GM19324 (cell line): ENCODE measurements at regions not wholly inside any gene's neighbourhood (a gene's known extent, or its start where the extent isn't known, plus 50 kb on each side); places are given as distances from the start of the nearest gene placed in this dataset.

Experiments
- ATAC-seq: cut with Tn5 transposase; IDR thresholded peaks from one replicate; pipeline ENCODE4 v1.9.1; 2021; ENCODE audit warnings: mild to moderate bottlenecking, moderate library complexity; ENCODE audit not compliant: unreplicated experiment, low FRiP score

DNA sequence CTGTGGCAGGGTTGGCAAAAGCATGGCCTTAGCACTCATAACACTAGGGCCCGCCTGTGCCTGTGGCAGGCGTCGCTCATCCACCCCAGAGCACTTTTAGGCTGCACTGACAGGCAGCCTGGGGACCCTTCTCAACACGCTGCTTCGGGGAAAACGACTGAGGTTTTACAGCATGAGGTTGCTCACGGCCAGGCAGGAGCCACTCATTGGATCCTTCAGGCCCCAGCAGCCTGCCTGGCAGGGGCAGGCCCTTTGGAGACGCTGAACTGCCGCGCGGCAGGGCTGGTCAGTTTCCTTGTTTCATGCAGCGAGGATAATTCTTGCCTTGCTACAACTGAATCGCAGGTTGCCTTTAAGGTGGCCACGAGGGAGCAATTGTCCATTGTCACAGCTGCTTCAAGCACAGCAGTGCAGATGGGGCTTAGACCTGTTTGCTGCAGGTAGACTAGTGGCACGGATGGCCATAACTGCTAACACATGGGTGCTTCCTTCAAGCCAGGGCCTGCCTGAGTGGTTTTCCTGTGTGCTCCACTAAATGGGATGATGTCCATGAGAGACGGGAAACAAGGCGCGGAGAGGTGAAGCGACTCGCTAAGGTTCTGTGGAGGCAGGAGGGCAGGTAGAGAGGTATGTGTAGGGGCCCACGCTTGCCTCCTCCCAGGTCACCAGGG, 49.9 kb upstream of the HS6ST1 start:
- no peak for ATAC-seq

DNA sequence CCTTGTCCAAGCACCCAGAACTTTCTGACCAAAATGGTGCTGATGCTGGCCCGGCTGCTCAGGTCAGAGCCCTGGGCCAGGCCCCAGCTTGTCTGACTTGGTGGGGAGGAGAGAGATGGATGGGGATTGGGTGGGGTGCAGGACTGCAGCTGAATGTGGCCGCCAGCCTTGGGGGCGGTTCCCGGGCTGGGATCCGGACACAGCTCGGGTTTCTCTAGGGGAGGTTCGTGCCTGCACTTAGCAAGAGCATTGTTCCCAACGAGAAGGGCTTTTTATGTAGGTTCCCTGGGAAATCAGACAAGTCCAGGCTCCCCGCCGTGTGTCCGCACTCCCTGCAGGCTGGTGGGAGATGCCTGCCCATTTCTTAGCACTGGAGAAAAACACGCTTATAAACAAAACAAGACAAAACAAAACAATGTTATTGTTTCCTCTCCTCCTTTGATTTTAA, 50.5 kb upstream of the HS6ST1 start:
- no peak for ATAC-seq

DNA sequence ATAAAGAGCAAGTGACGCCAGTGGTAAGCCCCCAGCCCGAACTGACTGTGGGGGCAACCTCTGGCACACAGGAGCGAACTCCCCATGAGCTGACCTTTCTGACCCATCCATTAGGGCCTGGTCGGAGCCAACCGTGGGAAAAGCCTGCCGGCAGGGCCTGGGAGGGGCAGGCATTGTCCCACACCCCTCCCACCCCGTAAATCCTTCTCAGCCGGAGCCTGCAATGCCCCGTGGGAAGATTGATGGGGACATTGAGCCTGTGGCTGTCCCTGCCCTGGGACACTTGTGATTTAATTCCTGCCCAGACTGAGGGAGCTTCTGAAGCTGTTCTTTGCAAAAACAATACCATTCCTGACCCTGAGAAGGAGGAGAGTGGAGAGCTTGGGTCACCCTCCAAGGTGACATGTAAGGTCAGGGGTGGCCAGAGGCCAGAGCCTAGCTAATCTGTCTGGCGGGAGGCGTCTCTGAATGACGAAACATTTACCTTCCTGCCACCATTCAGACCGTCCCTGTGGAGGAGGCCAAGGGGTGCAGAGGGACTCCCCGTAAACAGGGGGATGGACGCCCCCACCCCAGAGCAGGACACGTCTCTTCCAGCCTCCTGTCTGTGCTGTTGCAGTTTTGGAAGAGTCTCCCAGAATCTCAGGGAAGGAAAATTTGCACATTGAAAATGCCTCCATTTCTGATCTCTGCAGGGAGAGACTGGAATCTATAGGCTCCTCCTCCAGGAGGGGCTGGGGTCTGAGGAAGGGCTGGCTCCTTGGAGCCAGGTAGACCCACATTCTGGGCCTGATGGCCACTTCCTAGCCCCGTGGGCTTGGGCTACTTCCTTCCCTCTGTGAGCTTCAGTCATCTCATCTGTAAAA, 51.2 kb upstream of the HS6ST1 start:
- no peak for ATAC-seq

DNA sequence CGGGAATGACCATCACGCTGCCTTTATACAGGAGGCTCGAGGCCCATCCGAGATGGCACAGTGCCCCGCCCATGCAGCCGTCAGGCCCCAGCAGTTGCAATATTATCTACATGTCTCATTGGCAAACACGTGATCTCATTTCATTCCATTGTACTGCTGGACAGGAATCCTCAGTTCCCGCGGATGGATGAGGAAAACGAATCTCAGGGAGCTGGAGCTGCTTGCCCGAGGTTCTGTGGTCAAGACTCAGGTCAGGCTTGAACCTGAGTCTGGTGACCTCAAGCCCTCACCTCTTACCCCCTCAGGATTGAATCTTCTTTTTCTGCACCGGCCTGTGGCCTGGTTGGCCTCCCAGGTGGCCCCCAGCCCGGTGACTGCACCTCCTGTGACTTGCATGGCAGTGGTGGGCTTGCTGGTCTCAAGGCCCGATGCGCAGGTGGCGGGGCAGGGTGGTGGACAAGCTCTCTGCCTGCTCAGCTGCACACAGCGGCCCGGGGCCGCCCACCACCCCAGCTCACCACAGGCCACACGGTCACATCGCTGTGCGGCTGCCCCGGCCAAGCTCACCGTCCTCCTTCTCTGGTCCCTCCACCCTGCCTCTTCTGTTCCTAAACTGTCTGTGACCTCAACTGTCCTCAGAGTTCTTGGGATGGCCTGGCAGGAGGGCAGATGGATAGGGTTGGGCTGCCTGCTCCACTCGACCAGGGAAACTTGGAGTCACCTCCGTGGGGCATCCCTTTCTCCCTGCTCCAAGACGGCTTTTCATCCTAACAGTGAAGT, 52.0 kb upstream of the HS6ST1 start:
- no peak for ATAC-seq

DNA sequence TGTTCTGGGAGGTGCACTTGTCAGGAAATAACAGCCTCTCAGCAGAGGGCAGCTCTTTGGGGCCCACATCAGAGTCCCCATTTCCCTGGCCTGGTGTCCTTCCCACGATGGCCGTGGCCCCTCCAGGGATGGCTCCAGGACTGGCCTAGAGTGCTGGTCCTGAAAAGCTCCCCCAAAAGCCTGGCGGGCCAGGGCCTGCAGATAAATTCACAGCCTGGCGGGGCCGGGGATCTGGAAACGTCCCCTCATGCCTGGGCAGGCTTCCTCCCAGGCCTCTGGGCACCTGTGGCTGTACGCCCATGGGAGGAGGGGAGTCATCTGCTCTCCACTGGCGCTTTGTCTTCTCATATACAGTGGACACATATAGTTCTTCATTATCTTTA, 52.6 kb upstream of the HS6ST1 start:
- no peak for ATAC-seq

GRCh38 chr2:128371648-128372345, 53.1 kb upstream of the HS6ST1 start:
- peak; percentile 56 for ATAC-seq

- ATAC-seq, result no peak
Measured at GRCh38 chr2:128372621-128373341, 54.1 kb upstream of the HS6ST1 start.

DNA sequence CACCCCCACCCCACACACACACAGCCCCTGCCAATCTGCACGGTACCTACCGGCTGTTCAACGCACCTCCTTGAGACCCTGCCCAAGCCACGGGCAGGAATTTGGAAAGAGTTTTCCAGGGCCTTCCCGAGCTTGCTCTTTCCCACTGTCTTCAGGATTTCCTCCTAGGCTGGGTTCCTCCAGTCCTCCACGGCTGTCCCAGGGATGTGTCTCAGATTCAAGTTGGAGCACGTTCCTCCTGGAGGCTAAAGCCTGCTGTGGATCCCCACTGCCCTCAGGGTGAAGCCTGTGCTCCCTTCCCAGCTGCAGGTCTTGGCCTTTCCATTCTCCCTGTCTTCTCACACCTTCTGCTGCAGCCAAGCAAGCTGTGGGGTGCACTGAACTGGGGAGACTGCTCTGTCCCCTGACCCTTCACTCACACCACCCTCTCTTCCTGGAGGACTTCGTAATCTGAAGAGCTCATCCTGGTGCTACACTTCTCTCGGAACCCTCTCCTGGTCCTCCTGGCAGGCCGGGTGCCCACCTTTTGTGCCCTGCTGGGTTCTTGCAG, 54.9 kb upstream of the HS6ST1 start:
- no peak for ATAC-seq

GRCh38 chr2:128374001-128374710, 55.5 kb upstream of the HS6ST1 start:
- no peak for ATAC-seq

DNA sequence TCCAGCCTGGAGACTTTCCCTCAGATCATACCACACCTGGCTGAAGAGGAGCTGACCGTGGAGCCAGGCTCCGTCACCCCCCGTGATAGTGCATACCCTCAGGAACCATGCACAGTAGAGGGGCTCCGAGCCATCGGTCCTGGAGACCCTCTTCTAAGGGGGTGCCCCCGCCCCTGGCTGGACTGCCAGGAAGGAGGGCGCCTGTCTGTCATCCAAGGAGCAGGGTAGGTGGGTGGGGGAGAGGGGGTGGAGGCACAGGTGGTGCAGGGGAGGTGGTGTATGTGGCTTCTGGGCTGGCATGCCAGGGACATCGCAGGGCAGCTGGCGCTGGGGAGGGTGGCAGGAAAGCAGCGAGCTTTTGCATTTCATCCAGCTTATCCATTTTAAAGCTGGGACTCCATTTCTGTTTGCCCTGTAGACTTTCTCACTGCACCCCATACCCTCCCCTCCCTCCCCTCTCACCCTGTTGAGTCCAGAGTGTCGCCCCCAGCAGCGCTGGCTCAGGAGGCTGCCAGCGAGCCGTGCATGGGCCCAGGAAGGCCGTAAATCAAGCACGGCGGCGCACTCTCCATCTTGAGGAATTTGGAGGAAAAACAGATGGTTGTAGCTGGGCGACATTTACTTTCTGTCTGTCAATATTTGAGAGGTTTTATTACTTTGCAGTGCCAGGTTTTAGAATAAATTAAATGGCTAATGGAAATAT, 56.2 kb upstream of the HS6ST1 start:
- no peak for ATAC-seq

DNA sequence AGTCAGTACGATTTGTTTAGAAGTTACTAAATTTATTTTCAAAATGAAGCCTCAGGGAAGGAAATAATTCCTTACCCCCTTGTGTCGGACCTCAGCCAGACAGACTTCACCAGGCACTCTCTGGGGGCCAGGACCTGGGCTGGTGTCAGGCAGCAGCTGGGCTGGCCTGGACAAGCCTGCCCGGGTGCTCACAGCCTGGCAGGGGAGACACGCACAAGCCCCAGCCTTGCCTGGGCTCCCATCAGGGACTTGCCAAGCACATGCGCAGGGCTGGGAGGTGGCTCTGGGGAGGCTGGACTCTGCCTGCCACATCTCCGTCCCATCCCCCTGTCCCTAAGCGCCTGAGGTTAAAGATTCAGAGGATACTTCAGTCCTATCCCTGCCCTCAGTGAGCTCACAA, 56.8 kb upstream of the HS6ST1 start:
- no peak for ATAC-seq

DNA sequence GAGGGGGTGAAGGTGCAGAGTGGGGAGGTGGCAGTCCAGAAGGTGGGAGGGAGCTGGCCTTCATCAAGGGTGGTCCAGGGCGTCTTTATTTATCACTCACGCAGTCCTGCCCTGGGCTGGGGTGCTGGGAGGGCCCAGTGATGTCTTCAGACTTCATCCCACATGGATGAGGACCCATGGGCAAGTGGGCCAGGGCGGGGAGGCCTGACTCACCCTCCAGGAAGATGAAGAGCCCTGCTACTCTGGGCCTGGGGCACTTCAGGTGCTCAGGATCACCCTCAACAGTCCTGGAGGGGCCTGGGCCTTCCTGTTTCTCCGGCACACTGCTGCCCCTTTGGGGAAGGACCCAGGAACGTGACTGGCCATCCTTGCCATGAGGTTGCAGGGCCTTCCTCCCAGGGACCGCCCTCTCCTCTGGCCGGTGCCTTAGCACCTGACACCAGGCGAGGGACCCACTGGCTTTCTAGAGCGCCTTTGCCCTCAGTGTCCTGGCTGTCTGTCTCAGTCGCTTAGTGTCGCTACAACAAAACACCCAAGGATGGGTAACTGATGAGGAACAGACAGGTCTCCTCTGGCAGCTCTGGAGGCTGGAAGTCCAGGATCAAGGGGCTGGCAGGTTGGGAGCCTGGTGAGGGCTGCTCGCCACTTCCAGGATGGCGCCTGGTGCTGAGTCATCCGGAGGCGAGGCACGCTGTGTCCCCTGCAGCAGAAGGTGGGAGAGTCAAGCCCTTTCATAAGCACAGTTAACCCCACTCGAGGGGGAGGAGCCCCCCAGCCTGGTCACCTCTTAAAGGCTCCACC, 57.8 kb upstream of the HS6ST1 start:
- no peak for ATAC-seq

- ATAC-seq, result no peak
Measured at GRCh38 chr2:128377071-128377910, 58.6 kb upstream of the HS6ST1 start.

GRCh38 chr2:128378231-128379020, 59.8 kb upstream of the HS6ST1 start:
- ATAC-seq, result no peak

DNA sequence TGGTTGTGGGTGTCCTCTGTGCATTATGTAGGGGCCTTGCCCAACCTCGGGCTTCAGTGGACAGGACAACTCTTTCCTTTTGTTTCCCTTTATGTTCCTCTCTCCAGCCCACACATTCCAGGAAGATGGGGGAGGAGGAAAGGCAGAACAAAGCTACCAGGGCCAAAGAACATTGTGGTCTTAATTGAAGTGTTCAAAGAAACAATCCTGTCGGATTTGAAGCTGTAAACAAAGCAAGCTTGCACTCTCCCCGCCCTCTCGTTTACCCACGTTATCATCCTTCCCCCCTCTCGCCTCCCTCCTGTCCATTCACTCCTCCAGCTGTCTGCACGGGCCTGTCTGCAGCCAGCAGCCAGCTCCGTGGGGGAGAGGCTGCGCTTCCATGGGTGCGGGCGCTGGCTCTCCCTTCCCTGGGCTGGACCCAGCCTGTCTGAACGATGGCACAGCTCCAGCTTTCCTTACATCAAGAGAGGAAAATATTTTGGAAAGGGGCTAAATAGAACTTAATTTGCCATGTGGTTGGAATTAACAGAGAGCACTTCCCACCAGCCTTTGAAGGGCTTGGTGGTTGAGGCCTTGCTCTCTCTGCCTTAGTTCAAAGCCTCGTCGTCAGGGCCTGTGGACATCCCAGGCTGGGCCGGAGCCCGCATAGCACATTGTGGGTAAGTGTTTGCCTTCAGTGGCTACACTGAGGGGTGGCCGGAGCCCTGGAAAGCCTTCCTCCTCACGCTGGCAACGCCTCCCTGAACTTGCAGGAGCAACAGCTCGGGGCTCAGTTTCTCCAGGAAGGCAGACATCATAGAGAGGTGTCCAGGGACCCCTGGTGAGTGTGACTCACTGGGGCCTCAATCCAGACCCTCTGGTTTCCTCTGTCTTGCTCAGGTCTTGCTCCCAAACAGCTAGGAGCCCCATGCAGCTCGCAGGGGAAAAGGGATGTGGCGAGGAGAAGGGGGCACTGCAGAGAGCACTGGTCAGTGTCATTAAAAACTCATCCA, 60.6 kb upstream of the HS6ST1 start:
- ATAC-seq, result no peak
